NOMO-1 (cell line): ENCODE measurements at regions not wholly inside any gene's neighbourhood (a gene's known extent, or its start where the extent isn't known, plus 50 kb on each side); places are given as distances from the start of the nearest gene placed in this dataset.
"Not testable (repeated sequence)": the region's sequence is repeated elsewhere in the genome, so short reads cannot be mapped to it uniquely, and the experiment has no call there.

Experiments used
- DNase-seq, 2 experiments: peaks; one replicate each; lab custom pipeline; 2025; ENCODE audit not compliant: unreplicated experiment in 2 of 2; lab: John Stamatoyannopoulos, UW

- DNase-seq, result no peak
Observed at GRCh38 chr1:166304131-166304530, 137.3 kb upstream of the FAM78B start.

GRCh38 chr1:166305371-166305770 is 138.6 kb upstream of the FAM78B start:
- no peak for DNase-seq

- DNase-seq, result no peak
Observed at GRCh38 chr1:166307261-166308188, 140.7 kb upstream of the FAM78B start.

GRCh38 chr1:166316306-166316705 is 149.5 kb upstream of the FAM78B start:
- DNase-seq, result not testable (repeated sequence)

- no peak for DNase-seq
Observed at GRCh38 chr1:166322470-166322869, 155.7 kb upstream of the FAM78B start.

GRCh38 chr1:166327886-166328285 is 161.1 kb upstream of the FAM78B start:
- no peak for DNase-seq

GRCh38 chr1:166328956-166329355 is 162.2 kb upstream of the FAM78B start:
- no peak for DNase-seq

GRCh38 chr1:166330096-166330495 is 163.3 kb upstream of the FAM78B start:
- DNase-seq, result no peak

- DNase-seq, result no peak
Observed at GRCh38 chr1:166338105-166338504, 171.3 kb upstream of the FAM78B start.

- no peak for DNase-seq
Observed at GRCh38 chr1:166340709-166341108, 173.9 kb upstream of the FAM78B start.

- no peak for DNase-seq
Observed at GRCh38 chr1:166343276-166343675, 176.5 kb upstream of the FAM78B start.

GRCh38 chr1:166350490-166350889 is 183.7 kb upstream of the FAM78B start:
- DNase-seq, result no peak

- no peak for DNase-seq
Observed at GRCh38 chr1:166351676-166352075, 184.9 kb upstream of the FAM78B start.

GRCh38 chr1:166353213-166353612 is 186.4 kb upstream of the FAM78B start:
- DNase-seq, result no peak

GRCh38 chr1:166354406-166354805 is 187.6 kb upstream of the FAM78B start:
- no peak for DNase-seq

GRCh38 chr1:166365081-166365480 is 198.3 kb upstream of the FAM78B start:
- DNase-seq, result no peak

- no peak for DNase-seq
Observed at GRCh38 chr1:166368030-166368429, 201.2 kb upstream of the FAM78B start.

- DNase-seq, result no peak
Observed at GRCh38 chr1:166377896-166378295, 211.1 kb upstream of the FAM78B start.

GRCh38 chr1:166378805-166379204 is 212.0 kb upstream of the FAM78B start:
- DNase-seq, result no peak

- no peak for DNase-seq
Observed at GRCh38 chr1:166379447-166379846, 212.6 kb upstream of the FAM78B start.

GRCh38 chr1:166383137-166383536 is 216.3 kb upstream of the FAM78B start:
- DNase-seq, result no peak

GRCh38 chr1:166383635-166384346 is 217.0 kb upstream of the FAM78B start:
- no peak for DNase-seq
